ENCODE measurements at regions not wholly inside any gene's neighbourhood (a gene's known extent, or its start where the extent isn't known, plus 50 kb on each side); places are given as distances from the start of the nearest gene placed in this dataset.

DNA sequence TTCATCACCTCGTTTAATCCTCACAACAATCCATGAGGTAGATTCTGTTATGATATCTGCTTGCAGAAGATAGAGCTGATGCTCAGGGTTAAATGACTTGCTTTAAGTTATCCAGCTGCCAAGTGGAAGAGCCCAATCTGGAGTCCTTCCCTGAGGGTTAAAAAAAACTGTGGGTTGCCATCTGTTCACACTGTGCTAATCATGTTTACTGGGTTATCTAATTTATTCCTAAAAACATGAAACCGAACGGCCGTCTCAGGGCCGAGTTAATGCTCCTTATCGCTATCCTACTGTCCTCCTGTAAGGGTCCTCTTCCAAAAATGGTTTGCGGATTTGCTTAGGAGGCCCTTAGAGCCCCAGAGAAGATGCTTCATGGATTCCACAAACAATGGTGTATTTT, 153.3 kb downstream of the YIPF5 start:
- intact Hi-C loops (cut with DNase I), result no loop called here
- TF ChIP-seq, protein P1, sequence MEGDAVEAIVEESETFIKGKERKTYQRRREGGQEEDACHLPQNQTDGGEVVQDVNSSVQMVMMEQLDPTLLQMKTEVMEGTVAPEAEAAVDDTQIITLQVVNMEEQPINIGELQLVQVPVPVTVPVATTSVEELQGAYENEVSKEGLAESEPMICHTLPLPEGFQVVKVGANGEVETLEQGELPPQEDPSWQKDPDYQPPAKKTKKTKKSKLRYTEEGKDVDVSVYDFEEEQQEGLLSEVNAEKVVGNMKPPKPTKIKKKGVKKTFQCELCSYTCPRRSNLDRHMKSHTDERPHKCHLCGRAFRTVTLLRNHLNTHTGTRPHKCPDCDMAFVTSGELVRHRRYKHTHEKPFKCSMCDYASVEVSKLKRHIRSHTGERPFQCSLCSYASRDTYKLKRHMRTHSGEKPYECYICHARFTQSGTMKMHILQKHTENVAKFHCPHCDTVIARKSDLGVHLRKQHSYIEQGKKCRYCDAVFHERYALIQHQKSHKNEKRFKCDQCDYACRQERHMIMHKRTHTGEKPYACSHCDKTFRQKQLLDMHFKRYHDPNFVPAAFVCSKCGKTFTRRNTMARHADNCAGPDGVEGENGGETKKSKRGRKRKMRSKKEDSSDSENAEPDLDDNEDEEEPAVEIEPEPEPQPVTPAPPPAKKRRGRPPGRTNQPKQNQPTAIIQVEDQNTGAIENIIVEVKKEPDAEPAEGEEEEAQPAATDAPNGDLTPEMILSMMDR (IDR thresholded peaks at IDR 0.05; ENCODE audit: borderline replicate concordance, extremely low read depth, insufficient read depth), result no peak
- Histone ChIP-seq H3K9ac (ENCODE audit: low read length in 3 of 3) (no peak overlapping the region), H3K4me3 (ENCODE audit: low read length in 3 of 3) (no peak overlapping the region), H3K27me3 (ENCODE audit: control insufficient read depth, insufficient read depth, low read length) (no peaks in the 10 kb centered on the region), H3K4me1 (ENCODE audit: control insufficient read depth in 2 of 3, insufficient read depth in 2 of 3, low read depth in 1 of 3, low read length in 3 of 3) (no peaks in the 10 kb centered on the region), H3K36me3 (ENCODE audit: control insufficient read depth in 2 of 3, insufficient read depth in 3 of 3, low read length in 3 of 3) (no peaks in the 10 kb centered on the region), H3K9me3 (ENCODE audit: control insufficient read depth in 2 of 3, insufficient read depth in 1 of 3, low read length in 3 of 3) (no peaks in the 10 kb centered on the region), H3K27ac (ENCODE audit: low read depth in 2 of 2, low read length in 2 of 2) (no peak overlapping the region)
- DNase-seq, result no peak
- no peak for FAIRE-seq

DNA sequence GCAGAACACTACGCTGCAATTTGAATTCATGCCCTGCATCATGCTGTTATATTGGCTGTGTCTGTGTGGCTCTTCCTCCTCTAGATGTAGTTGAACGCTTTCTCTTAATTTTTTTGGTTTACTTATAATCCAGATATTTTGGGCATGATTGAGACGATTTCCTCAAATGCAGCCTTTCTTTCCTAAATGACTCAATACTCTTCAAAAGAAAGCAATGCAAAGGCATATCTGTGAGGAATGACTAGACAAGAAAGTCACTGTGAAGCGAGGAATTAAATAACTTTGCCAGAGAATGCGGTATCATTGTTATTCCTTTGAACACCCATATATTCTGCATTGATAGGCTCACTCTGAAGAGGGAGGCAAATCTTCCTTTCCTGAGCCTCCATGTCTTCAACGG, 152.8 kb downstream of the YIPF5 start:
- H3K4me1 ChIP-seq (ENCODE audit: control insufficient read depth in 2 of 3, insufficient read depth in 2 of 3, low read depth in 1 of 3, low read length in 3 of 3), result no peaks in the 10 kb centered on the region
- TF ChIP-seq, protein P1 (IDR thresholded peaks at IDR 0.05; ENCODE audit: borderline replicate concordance, extremely low read depth, insufficient read depth), result no peak
- H3K36me3 ChIP-seq (ENCODE audit: control insufficient read depth in 2 of 3, insufficient read depth in 3 of 3, low read length in 3 of 3), result no peaks in the 10 kb centered on the region
- H3K4me3 ChIP-seq (ENCODE audit: low read length in 3 of 3), result no peak overlapping the region
- DNase-seq, result no peak
- no peaks in the 10 kb centered on the region for H3K27me3 ChIP-seq (ENCODE audit: control insufficient read depth, insufficient read depth, low read length)
- no peak for FAIRE-seq
- intact Hi-C loops (cut with DNase I), result no loop called here
- H3K9ac ChIP-seq (ENCODE audit: low read length in 3 of 3), result no peak overlapping the region
- no peak overlapping the region for H3K27ac ChIP-seq (ENCODE audit: low read depth in 2 of 2, low read length in 2 of 2)
- no peaks in the 10 kb centered on the region for H3K9me3 ChIP-seq (ENCODE audit: control insufficient read depth in 2 of 3, insufficient read depth in 1 of 3, low read length in 3 of 3)

DNA sequence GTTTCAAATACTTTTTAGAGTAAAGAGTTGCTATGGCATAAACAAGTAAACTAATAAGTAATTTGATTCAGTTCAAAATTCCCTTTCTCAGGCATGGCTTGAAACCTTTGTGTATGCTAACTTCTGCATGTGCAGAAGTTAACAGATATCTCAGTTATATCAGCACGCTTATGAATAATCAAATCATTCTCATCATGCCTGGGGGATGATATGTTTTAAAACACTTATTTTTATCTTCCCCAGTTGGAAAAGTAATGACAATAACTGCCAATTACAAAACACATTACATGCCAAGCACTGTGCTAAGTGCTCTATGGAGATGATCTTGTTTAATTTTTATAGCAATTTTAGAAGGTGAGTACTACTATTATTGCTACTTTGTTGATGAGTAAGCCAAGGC, 146.4 kb downstream of the YIPF5 start:
- no peaks in the 10 kb centered on the region for H3K36me3 ChIP-seq (ENCODE audit: control insufficient read depth in 2 of 3, insufficient read depth in 3 of 3, low read length in 3 of 3)
- H3K4me3 ChIP-seq (ENCODE audit: low read length in 3 of 3), result no peak overlapping the region
- H3K9me3 ChIP-seq (ENCODE audit: control insufficient read depth in 2 of 3, insufficient read depth in 1 of 3, low read length in 3 of 3), result no peaks in the 10 kb centered on the region
- H3K27ac ChIP-seq (ENCODE audit: low read depth in 2 of 2, low read length in 2 of 2), result no peak overlapping the region
- TF ChIP-seq, protein P1 (IDR thresholded peaks at IDR 0.05; ENCODE audit: borderline replicate concordance, extremely low read depth, insufficient read depth), result no peak
- intact Hi-C loops (cut with DNase I), result no loop called here
- H3K27me3 ChIP-seq (ENCODE audit: control insufficient read depth, insufficient read depth, low read length), result no peaks in the 10 kb centered on the region
- H3K4me1 ChIP-seq (ENCODE audit: control insufficient read depth in 2 of 3, insufficient read depth in 2 of 3, low read depth in 1 of 3, low read length in 3 of 3), result no peaks in the 10 kb centered on the region
- FAIRE-seq (no peak), DNase-seq (no peak)
- no peak overlapping the region for H3K9ac ChIP-seq (ENCODE audit: low read length in 3 of 3)

DNA sequence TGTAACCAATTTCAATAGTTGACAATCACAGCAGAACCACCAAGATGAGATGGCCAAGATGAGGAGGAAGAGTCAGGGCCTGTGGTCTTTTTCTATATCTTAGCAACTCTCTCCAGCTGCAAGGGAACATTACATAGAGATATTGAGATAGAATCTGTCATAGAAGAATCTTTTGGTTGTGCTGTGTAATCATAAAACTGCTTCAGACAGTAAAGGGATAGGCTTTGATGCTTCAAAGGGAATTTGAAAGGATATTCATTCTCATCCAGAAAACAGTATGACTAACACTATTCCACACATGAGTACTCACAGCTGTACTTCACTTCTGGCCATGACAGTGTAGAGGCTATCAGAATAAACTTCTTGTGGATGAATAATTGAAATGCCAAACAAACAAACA, 145.9 kb downstream of the YIPF5 start:
- no peaks in the 10 kb centered on the region for H3K27me3 ChIP-seq (ENCODE audit: control insufficient read depth, insufficient read depth, low read length)
- intact Hi-C loops (cut with DNase I), result no loop called here
- no peak overlapping the region for H3K4me3 ChIP-seq (ENCODE audit: low read length in 3 of 3)
- DNase-seq (peak in 2 of 5 donors; percentile 17 to 58), FAIRE-seq (no peak)
- no peaks in the 10 kb centered on the region for H3K36me3 ChIP-seq (ENCODE audit: control insufficient read depth in 2 of 3, insufficient read depth in 3 of 3, low read length in 3 of 3)
- H3K9ac ChIP-seq (ENCODE audit: low read length in 3 of 3), result no peak overlapping the region
- no peaks in the 10 kb centered on the region for H3K9me3 ChIP-seq (ENCODE audit: control insufficient read depth in 2 of 3, insufficient read depth in 1 of 3, low read length in 3 of 3)
- H3K27ac ChIP-seq (ENCODE audit: low read depth in 2 of 2, low read length in 2 of 2), result no peak overlapping the region
- H3K4me1 ChIP-seq (ENCODE audit: control insufficient read depth in 2 of 3, insufficient read depth in 2 of 3, low read depth in 1 of 3, low read length in 3 of 3), result no peaks in the 10 kb centered on the region
- TF ChIP-seq, protein P1 (IDR thresholded peaks at IDR 0.05; ENCODE audit: borderline replicate concordance, extremely low read depth, insufficient read depth), result no peak
